GM12878 (cell line): ENCODE measurements at regions not wholly inside any gene's neighbourhood (a gene's known extent, or its start where the extent isn't known, plus 50 kb on each side); places are given as distances from the start of the nearest gene placed in this dataset.

Source experiments
- ATAC-seq: fragments of 200-7000 bp; cut with Tn5 transposase; 3 replicates; pipeline ENCODE4 v1.9.1; 2020; ENCODE audit warnings: mild to moderate bottlenecking, moderate library complexity
- BruUV-seq: library from RNA; stranded (reverse); fragments of 400-500 nt; replicated peaks from 2 replicates; lab custom pipeline; 2021; lab: Mats Ljungman, UMichigan
- CTCF ChIA-PET: fragments of 300-600 bp; sonication (Branson Sonifier 250); formaldehyde crosslinking; extraction: SDS; loops from one replicate; lab custom pipeline; 2021; ENCODE audit warnings: inconsistent platforms; lab: Yijun Ruan, JAX
- POLR2A ChIA-PET: fragments of 350-600 bp; formaldehyde crosslinking; extraction: SDS; loops from one replicate; lab custom pipeline; 2021; ENCODE audit warnings: inconsistent platforms; lab: Charles Lee
- RAD21 ChIA-PET: fragments of 300-600 bp; sonication (Branson Sonifier 250); formaldehyde crosslinking; loops from one replicate; lab custom pipeline; 2023; ENCODE audit warnings: antibody characterized with exemption; ENCODE audit not compliant: unreplicated experiment; lab: Charles Lee
- SMC1A ChIA-PET: fragments of 300-600 bp; sonication (Branson Sonifier 250); formaldehyde crosslinking; loops from one replicate; lab custom pipeline; 2023; ENCODE audit not compliant: unreplicated experiment, uncharacterized antibody; lab: Charles Lee
- DNase-seq: peaks from one replicate; pipeline ENCODE4 v3.0.0-alpha.2; 2011; ENCODE audit warnings: low read depth, low spot score
- FAIRE-seq: peaks from 3 replicates; lab custom pipeline; 2011; peaks lifted over from hg19 to GRCh38; lab: Jason Lieb, UNC
- H2AFZ ChIP-seq: 2 replicates; pipeline ENCODE4 v1.6.0; 2011; ENCODE audit warnings: low read depth, low read length, control low read depth; ENCODE audit not compliant: control insufficient read depth
- H3K27ac ChIP-seq: 2 replicates; pipeline ENCODE4 v1.5.1; 2011; ENCODE audit warnings: control low read depth; ENCODE audit not compliant: control insufficient read depth, insufficient read depth
- H3K27me3 ChIP-seq, 2 experiments: replicated peaks in 1 of 2; 2 replicates each; pipeline versions ENCODE4 v1.6.0 to v1.6.1; 2011; ENCODE audit warnings: low read length in 1 of 2; ENCODE audit not compliant: control insufficient read depth in 2 of 2, insufficient read depth in 2 of 2
- H3K36me3 ChIP-seq, 2 experiments: 2 replicates each; pipeline ENCODE4 v1.5.1; 2011; ENCODE audit warnings: low read length in 1 of 2; ENCODE audit not compliant: control insufficient read depth in 2 of 2, insufficient read depth in 2 of 2
- H3K4me1 ChIP-seq: 2 replicates; pipeline ENCODE4 v1.6.1; 2011; ENCODE audit warnings: mild to moderate bottlenecking, low read length, moderate library complexity, mixed read lengths; ENCODE audit not compliant: control insufficient read depth, insufficient read depth
- H3K4me2 ChIP-seq: 2 replicates; pipeline ENCODE4 v1.6.0; 2011; ENCODE audit warnings: control low read depth; ENCODE audit not compliant: control insufficient read depth, insufficient read depth
- H3K4me3 ChIP-seq: fragments of 200-600 bp; sonication (generic); 2 replicates; pipeline ENCODE4 v1.5.1; 2016
- H3K79me2 ChIP-seq: 2 replicates; pipeline ENCODE4 v1.6.0; 2011; ENCODE audit warnings: low read length; ENCODE audit not compliant: control insufficient read depth, insufficient read depth
- H3K9ac ChIP-seq: 2 replicates; pipeline ENCODE4 v1.8.0; 2011; ENCODE audit warnings: low read length, control low read depth, mixed read lengths; ENCODE audit not compliant: control insufficient read depth, insufficient read depth
- H3K9me3 ChIP-seq: replicated peaks from 3 replicates; pipeline ENCODE4 v1.5.1; 2011; ENCODE audit warnings: mild to moderate bottlenecking, low read length; ENCODE audit not compliant: control insufficient read depth, insufficient read depth
- H4K20me1 ChIP-seq: 2 replicates; pipeline ENCODE4 v1.6.0; 2011; ENCODE audit not compliant: control insufficient read depth, insufficient read depth
- CHD4 ChIP-seq: fragments of 200-600 bp; sonication (generic); IDR thresholded peaks from 2 replicates; pipeline ENCODE4 v1.6.1; 2016; ENCODE audit warnings: mild to moderate bottlenecking
- IKZF1 ChIP-seq: fragments of 450-650 bp; conservative IDR thresholded peaks from 2 replicates; pipeline ENCODE4 v1.6.1; 2017; ENCODE audit warnings: antibody characterized with exemption, mild to moderate bottlenecking
- JUNB ChIP-seq: IDR thresholded peaks from 2 replicates; pipeline ENCODE4 v1.6.1; 2016; ENCODE audit warnings: antibody characterized with exemption, mild to moderate bottlenecking
- NR2F1 ChIP-seq: fragments of 450-650 bp; conservative IDR thresholded peaks from 2 replicates; pipeline ENCODE4 v1.6.1; 2017; ENCODE audit warnings: mild to moderate bottlenecking
- RB1 ChIP-seq: fragments of 450-650 bp; formaldehyde crosslinking; IDR thresholded peaks from 2 replicates; pipeline ENCODE4 v1.6.1; 2017; ENCODE audit warnings: mild to moderate bottlenecking, borderline replicate concordance
- RFX5 ChIP-seq: IDR thresholded peaks from 2 replicates; pipeline ENCODE4 v1.6.1; 2011; ENCODE audit warnings: low read depth, low read length, improper control_type of control experiment
- SIX5 ChIP-seq: IDR thresholded peaks from 2 replicates; pipeline ENCODE4 v1.6.1; 2011; ENCODE audit warnings: mild to moderate bottlenecking, low read depth, low read length, moderate library complexity; ENCODE audit not compliant: severe bottlenecking
- SP1 ChIP-seq: IDR thresholded peaks from one replicate; pipeline ENCODE4 v1.6.1; 2011; ENCODE audit warnings: low read depth, low read length
- TCF7 ChIP-seq: IDR thresholded peaks from 2 replicates; pipeline ENCODE4 v1.6.1; 2014; ENCODE audit warnings: antibody characterized with exemption, borderline replicate concordance
- ZNF217 ChIP-seq: fragments of 450-650 bp; IDR thresholded peaks from 2 replicates; pipeline ENCODE4 v1.6.1; 2017; ENCODE audit warnings: antibody characterized with exemption, mild to moderate bottlenecking
- WGBS: methylation state at CpG from one replicate; pipeline ENCODE4 v1.1.6; 2016; ENCODE audit warnings: low lambda C conversion rate; ENCODE audit not compliant: insufficient replicate concordance, insufficient coverage; ENCODE audit errors: missing lambda C conversion rate; 5-methylcytosine and 5-hydroxymethylcytosine counted together
- in situ Hi-C: fragments of 300-500 bp; cut with MboI; formaldehyde crosslinking; loops from 9 replicates; pipeline ENCODE4 v1.14.3; 2018; ENCODE audit warnings: mixed read lengths
- intact Hi-C: fragments of 100-400 bp; cut with micrococcal nuclease; formaldehyde crosslinking; loops from one replicate; pipeline ENCODE4 v1.14.2; 2022; ENCODE audit not compliant: unreplicated experiment
- TF ChIP-seq, protein P1 (sequence below): fragments of 450-650 bp; IDR thresholded peaks from 2 replicates; pipeline ENCODE4 v1.6.1; 2016; ENCODE audit warnings: mild to moderate bottlenecking, moderate library complexity, borderline replicate concordance
- TF ChIP-seq, protein P2 (sequence below): fragments of 450-650 bp; IDR thresholded peaks from 2 replicates; pipeline ENCODE4 v1.6.1; 2018; ENCODE audit warnings: borderline replicate concordance, mild to moderate bottlenecking; ENCODE audit not compliant: partially characterized antibody
- TF ChIP-seq, protein P3 (sequence below): IDR thresholded peaks from 2 replicates; pipeline ENCODE4 v1.6.1; 2012; ENCODE audit warnings: mild to moderate bottlenecking, low read depth, low read length
- TF ChIP-seq, protein P4 (sequence below): IDR thresholded peaks from 2 replicates; pipeline ENCODE4 v1.6.1; 2012; ENCODE audit warnings: low read depth, low read length, improper control_type of control experiment

DNA sequence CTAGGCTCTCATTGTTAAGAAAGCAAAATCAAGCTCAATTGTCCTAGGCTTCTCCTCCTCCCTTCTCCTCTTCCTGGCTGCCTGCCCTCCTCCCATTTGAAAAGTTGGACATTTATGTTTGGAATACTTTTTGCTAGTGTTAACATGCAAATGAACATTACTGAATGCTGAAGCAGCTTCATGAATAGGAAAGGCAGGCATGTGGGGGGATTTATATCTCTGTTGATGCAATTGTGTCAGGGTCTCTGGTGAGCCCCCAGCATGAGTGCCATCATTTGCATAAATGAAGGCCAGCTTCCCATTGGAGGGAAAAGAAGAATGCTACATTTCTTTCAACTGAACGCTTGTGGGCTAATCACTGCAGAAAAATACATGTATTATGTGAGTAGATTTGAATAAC, 160.1 kb upstream of the NDST3 start:
- intact Hi-C loops, result no loop called here
- Histone ChIP-seq H3K4me2 (no peak overlapping the region), H3K9me3 (no peaks in the 10 kb centered on the region), H3K27me3 (no peaks in the 10 kb centered on the region), H4K20me1 (no peaks in the 10 kb centered on the region), H3K36me3 (no peaks in the 10 kb centered on the region), H3K9ac (no peak overlapping the region), H3K79me2 (no peaks in the 10 kb centered on the region), H2AFZ (no peak overlapping the region), H3K27ac (no peak overlapping the region), H3K4me1 (no peaks in the 10 kb centered on the region), H3K4me3 (no peak overlapping the region)
- no peak for DNase-seq
- ATAC-seq, result no peak
- ChIA-PET RAD21 (no interaction called here), POLR2A (no interaction called here), CTCF (no interaction called here), SMC1A (no interaction called here)
- in situ Hi-C loops, result no loop called here
- BruUV-seq, result no TSS peak
- WGBS, result 0% methylated on average over 1 of the region's 1 CpG
- FAIRE-seq, result no peak
- TF ChIP-seq CHD4, result no peak
- no peak for TF ChIP-seq IKZF1
- no peak for TF ChIP-seq SP1
- TF ChIP-seq TCF7, result no peak
- TF ChIP-seq, protein P1, sequence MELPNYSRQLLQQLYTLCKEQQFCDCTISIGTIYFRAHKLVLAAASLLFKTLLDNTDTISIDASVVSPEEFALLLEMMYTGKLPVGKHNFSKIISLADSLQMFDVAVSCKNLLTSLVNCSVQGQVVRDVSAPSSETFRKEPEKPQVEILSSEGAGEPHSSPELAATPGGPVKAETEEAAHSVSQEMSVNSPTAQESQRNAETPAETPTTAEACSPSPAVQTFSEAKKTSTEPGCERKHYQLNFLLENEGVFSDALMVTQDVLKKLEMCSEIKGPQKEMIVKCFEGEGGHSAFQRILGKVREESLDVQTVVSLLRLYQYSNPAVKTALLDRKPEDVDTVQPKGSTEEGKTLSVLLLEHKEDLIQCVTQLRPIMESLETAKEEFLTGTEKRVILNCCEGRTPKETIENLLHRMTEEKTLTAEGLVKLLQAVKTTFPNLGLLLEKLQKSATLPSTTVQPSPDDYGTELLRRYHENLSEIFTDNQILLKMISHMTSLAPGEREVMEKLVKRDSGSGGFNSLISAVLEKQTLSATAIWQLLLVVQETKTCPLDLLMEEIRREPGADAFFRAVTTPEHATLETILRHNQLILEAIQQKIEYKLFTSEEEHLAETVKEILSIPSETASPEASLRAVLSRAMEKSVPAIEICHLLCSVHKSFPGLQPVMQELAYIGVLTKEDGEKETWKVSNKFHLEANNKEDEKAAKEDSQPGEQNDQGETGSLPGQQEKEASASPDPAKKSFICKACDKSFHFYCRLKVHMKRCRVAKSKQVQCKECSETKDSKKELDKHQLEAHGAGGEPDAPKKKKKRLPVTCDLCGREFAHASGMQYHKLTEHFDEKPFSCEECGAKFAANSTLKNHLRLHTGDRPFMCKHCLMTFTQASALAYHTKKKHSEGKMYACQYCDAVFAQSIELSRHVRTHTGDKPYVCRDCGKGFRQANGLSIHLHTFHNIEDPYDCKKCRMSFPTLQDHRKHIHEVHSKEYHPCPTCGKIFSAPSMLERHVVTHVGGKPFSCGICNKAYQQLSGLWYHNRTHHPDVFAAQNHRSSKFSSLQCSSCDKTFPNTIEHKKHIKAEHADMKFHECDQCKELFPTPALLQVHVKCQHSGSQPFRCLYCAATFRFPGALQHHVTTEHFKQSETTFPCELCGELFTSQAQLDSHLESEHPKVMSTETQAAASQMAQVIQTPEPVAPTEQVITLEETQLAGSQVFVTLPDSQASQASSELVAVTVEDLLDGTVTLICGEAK, result no peak
- TF ChIP-seq RFX5, result no peak
- TF ChIP-seq, protein P2, sequence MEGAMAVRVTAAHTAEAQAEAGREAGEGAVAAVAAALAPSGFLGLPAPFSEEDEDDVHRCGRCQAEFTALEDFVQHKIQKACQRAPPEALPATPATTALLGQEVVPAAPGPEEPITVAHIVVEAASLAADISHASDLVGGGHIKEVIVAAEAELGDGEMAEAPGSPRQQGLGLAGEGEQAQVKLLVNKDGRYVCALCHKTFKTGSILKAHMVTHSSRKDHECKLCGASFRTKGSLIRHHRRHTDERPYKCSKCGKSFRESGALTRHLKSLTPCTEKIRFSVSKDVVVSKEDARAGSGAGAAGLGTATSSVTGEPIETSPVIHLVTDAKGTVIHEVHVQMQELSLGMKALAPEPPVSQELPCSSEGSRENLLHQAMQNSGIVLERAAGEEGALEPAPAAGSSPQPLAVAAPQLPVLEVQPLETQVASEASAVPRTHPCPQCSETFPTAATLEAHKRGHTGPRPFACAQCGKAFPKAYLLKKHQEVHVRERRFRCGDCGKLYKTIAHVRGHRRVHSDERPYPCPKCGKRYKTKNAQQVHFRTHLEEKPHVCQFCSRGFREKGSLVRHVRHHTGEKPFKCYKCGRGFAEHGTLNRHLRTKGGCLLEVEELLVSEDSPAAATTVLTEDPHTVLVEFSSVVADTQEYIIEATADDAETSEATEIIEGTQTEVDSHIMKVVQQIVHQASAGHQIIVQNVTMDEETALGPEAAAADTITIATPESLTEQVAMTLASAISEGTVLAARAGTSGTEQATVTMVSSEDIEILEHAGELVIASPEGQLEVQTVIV, result no peak
- TF ChIP-seq JUNB, result no peak
- no peak for TF ChIP-seq NR2F1
- TF ChIP-seq, protein P3, sequence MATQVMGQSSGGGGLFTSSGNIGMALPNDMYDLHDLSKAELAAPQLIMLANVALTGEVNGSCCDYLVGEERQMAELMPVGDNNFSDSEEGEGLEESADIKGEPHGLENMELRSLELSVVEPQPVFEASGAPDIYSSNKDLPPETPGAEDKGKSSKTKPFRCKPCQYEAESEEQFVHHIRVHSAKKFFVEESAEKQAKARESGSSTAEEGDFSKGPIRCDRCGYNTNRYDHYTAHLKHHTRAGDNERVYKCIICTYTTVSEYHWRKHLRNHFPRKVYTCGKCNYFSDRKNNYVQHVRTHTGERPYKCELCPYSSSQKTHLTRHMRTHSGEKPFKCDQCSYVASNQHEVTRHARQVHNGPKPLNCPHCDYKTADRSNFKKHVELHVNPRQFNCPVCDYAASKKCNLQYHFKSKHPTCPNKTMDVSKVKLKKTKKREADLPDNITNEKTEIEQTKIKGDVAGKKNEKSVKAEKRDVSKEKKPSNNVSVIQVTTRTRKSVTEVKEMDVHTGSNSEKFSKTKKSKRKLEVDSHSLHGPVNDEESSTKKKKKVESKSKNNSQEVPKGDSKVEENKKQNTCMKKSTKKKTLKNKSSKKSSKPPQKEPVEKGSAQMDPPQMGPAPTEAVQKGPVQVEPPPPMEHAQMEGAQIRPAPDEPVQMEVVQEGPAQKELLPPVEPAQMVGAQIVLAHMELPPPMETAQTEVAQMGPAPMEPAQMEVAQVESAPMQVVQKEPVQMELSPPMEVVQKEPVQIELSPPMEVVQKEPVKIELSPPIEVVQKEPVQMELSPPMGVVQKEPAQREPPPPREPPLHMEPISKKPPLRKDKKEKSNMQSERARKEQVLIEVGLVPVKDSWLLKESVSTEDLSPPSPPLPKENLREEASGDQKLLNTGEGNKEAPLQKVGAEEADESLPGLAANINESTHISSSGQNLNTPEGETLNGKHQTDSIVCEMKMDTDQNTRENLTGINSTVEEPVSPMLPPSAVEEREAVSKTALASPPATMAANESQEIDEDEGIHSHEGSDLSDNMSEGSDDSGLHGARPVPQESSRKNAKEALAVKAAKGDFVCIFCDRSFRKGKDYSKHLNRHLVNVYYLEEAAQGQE, result no peak
- TF ChIP-seq SIX5, result no peak
- TF ChIP-seq ZNF217, result no peak
- no peak for TF ChIP-seq RB1
- TF ChIP-seq, protein P4, sequence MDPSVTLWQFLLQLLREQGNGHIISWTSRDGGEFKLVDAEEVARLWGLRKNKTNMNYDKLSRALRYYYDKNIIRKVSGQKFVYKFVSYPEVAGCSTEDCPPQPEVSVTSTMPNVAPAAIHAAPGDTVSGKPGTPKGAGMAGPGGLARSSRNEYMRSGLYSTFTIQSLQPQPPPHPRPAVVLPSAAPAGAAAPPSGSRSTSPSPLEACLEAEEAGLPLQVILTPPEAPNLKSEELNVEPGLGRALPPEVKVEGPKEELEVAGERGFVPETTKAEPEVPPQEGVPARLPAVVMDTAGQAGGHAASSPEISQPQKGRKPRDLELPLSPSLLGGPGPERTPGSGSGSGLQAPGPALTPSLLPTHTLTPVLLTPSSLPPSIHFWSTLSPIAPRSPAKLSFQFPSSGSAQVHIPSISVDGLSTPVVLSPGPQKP, result no peak
